H4 (cell line): ENCODE measurements at regions not wholly inside any gene's neighbourhood (a gene's known extent, or its start where the extent isn't known, plus 50 kb on each side); places are given as distances from the start of the nearest gene placed in this dataset.
A peak's percentile ranks its signal among the peaks of the same experiment; 100 is the strongest.
"Not testable (repeated sequence)": the region's sequence is repeated elsewhere in the genome, so short reads cannot be mapped to it uniquely, and the experiment has no call there.

Source experiments
- DNase-seq: peaks from one replicate; pipeline ENCODE4 v3.0.0-alpha.2; 2015; ENCODE audit warnings: low spot score

DNA sequence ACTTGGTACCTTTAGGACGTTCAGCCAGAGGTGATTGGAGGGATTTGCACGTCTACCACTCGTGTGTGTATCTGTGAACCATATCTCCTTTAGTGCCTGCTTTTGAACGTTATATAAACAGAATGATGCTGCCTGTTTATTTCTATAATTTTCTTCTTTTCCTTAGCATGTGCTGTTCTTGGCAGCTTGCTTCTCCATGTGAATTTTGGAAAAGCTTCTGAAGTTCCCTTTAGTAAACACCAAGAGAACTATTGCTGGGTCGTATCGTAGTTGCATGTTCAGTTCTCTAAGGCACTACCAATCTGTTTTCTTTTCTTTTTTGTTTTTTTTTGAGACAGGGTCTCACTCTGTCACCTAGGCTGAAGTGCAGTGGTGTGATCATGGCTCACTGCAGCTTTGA is 73.8 kb upstream of the FANCC start:
- DNase-seq = not testable (repeated sequence)

DNA sequence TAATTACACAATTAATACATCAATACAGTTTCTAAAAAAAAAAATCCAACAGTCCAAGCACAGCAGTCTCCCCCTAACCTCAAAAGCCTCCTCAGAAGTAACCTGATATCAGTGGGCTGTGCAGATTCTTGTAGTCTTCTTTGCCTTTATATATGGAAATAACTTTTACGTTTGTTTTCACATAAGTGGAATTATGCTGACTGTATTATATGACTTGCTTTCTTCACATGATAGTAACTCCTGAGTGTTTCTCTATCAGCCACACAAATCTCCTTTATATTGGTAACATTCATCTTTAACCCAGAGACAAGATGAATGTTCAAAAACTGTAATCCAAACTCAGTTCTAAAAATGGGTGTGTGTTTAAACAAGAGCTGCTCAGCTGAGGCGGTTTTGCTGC is 71.9 kb upstream of the FANCC start:
- no peak for DNase-seq

DNA sequence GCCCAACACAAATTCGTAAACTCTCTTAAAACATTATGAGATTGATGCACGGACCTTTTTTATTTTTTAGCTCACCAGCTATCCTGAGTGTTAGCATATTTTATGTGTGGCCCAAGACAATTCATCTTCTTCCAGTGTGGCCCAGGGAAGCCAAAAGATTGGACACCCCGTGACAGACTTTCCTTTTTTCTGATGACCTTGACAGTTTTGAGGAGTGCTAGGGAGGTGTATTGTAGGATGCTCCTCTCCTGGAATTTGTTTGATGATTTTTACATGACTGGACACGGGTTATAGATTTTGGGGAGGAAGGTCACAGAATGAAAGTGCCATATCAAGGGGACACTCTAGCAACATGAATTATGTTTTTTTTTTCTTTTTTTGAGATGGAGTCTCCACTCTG is 69.3 kb upstream of the FANCC start:
- no peak for DNase-seq

DNA sequence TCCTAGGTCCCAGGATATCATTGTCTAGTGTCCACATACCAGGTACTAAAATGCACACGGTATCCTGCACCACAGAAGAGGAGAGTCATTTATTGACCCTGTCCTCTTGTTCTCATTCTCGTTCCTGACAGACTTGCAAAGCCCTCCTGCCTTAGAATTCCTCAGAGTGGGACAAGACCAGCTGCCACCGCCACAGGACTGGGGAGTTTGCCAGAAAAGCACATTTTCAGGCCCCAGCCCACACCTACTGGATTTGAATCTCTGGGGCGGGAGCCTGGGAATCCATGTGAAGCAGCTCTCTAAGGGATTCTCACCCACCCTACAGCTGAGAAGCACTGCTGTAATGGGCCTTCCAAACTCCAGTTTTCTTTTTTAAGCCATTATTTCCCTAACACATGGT is 68.0 kb upstream of the FANCC start:
- no peak for DNase-seq

DNA sequence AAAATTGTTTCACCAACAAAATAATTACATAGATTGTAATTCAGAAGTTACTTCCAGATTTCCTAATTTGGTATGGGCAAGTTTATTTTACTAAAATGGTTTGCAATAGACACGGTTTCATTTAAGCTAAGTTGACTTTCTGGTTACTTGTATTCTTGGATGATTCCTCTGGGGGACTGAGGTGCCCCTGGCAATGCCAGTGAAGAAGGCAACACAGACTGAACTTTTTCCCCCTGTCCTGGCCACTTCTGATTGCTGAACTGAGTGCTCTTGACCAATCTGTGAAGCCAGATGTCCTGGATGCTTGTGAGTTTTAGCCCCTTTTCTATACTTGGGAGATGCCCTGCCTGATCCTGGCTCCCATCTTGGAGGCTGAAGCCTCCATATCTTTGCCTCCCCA is 66.3 kb upstream of the FANCC start:
- DNase-seq = peak; percentile 39

DNA sequence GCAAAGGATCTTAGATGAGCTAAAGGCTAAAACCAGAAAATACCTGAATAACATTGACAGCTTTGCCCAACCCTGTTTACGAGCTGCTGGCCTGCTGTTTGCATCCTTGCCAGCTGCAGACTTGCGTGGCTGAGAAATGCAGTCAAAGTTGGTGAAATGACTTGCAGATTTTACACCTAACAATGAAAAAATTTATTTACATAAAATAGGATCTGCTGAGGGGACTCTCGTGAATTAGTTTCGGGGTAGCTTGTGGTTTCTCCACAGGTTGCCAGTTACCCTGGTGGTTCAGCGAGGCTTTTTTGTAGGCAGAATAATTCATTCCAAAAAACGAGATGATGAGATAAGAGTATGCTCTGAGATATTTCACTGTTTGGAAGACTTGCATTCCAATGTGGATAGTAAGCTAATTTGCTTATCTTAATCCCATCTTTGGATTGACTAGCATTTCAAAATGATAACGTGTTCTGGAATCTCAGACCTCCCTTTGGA is 65.7 kb upstream of the FANCC start:
- DNase-seq = peak; percentile 88

DNA sequence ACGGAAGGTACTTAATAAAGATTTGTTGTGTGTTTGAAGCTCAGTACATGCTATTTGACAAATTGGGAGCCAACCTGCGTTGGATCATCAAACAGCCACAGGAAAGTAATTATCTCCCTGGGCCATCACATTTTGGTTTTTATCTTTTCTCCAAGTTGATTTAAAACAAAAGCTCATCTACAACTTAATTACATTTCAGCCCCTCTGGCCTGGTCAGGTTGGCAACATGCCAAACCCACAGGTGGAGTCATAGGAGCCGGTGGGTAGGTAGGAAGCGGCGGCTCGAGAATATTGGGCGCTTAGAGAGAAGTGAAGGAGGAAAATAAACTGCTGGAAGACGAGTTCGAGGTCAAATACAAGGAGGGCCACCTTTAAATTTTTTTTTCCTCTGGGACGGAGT is 64.9 kb upstream of the FANCC start:
- no peak for DNase-seq

DNA sequence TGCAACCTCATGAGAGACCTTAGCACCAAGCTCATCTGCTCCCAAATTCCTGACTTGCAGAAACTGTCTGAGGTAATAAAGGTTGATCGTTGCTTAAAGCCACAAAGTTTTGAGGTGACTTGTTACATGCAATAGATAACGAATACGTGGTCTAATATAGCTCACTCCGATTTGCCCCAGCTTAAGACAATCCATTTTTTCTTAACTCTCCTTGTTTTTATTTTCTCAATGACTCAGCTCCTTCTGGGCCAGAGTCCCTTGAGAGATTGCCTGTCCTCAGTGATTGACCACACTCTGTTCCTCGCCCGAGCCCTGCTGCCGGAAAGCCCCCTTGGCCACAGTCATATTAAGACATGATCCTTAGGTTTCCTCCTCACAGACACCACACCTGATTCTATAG is 63.7 kb upstream of the FANCC start:
- peak; percentile 66 for DNase-seq

DNA sequence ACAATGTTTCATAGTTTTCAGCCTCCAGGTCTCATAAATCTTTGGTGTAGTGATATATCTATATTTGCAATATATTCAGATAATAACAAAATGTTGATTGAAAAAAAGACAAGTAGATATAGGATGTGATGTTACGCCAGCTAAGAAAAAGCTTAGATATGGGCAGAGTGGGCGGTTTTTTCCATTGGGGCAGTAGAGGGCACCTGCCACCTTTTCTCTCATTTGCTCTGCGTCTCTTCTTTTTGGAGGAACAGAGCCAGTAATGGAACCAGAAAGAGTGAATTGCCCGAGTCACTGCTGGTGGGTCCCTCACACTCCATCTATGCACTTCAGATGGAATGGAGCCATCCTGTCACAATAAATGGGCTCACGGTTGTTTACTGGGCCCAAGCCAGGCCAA is 62.1 kb upstream of the FANCC start:
- DNase-seq = no peak

DNA sequence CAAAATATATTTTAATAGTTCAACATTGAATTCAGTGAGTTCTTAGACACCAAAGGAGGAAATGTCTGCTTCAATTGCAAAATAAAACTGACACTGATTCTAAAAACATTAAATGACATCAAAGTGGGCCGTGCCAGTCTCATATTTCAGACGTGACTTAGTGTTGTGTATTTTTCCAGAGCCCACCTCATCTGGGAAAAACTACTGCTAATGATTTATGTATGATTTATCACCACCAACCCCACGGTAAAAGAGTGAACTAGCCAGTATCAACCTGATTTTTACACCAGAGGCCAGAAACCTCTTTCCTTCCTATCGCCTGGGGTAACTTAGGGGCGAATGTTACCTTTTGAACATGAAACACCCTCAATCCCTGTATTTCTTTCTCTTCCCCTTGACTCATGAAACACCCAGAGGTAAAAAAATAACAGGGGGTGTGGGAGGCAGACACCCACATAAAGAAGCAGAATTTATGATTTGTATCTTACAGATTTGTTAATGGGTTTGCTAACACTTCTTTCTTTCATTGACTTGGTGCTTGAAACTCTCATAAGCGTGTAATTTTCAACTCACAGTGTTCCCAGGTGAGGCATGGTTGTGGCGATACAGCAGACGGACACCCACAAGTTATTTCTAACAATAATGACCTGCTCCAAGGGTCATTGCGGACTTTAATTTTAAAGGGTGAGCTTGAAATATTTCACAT is 56.4 kb upstream of the FANCC start:
- DNase-seq = no peak

DNA sequence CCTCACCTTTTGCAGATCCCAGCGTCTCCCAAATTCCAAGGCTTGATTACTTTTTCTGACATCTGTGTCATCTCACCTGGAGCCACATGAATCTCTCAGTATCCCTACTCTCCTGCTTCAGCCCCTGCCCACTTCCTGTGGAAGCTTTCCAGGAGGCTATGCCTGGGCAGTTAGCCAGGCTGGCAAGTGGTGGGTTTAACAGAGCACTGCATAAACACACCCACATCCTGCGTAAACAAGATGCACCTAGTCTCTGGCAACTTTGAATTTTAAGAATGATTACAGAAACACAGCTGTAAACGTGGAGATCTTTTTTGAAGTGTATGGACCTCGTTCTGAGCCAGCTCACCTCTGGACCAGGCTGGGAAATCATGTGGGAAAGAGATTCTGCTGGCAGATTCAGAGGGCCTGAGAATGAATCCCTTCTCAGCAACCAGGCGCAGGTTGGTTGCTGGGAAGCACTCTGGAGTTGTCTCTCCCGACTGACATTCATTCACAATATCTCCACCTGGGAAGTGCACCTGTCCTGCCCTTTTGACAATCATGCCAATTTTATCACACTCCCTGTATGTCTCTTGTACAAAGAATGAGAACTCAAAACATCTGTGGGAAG is 55.7 kb upstream of the FANCC start:
- DNase-seq = peak; percentile 86

DNA sequence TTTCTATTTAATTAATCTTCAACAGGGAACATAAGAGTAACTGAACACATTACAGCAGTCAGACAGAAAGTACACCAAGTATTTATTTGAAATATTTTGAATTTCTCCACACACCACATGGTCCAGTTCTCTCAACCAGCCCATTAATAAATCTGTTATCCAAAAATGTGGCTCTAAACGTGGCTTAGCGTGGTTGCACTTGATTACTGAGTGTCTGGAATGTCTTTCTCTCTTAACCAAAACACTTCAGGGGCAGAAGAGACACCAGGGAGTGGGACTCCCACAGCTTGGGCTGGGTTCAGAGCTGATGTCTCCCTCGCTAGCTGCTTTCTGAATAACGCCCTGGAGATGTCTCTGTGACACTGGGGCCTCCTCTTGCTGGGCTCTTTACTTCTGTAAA is 52.6 kb upstream of the FANCC start:
- no peak for DNase-seq

DNA sequence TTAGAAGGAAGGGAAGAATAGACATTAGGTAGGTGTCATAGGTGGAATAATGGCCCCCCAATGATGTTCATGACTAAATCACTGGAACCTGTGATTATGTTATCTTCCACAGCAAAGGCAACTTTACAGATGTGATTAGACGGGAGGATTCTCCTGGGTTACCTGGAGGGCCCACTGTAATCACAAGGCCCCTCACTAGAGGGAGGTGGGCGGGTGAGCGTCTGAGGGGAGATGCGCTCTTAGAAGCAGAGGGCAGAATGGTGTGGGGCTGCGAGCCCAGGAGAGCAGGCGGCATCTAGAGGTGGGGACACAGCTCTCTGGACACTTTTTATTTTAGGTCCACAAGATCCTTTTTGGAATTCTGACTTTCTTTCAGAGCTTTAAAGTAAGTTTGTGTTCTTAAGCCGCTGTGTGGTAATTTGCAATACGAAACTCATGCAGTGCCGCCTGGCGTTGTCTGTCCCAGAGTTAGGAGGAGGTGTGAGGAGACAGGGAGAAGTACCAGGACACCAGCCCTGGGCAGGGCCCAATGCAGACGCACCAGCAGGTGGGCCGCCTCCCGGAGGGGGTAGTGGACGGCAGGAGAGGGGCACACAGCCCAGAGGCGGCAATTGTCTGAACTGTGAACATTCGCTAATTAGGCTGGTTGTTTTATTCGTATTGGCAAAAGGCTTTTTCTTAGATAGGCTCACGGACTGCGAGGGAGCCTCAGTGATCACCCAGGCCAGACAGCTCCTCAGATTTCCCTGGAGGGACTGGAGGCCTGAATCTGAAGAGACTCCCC is 51.1 kb upstream of the FANCC start:
- no peak for DNase-seq
